ENCODE measurements at regions not wholly inside any gene's neighbourhood (a gene's known extent, or its start where the extent isn't known, plus 50 kb on each side); places are given as distances from the start of the nearest gene placed in this dataset.

DNA sequence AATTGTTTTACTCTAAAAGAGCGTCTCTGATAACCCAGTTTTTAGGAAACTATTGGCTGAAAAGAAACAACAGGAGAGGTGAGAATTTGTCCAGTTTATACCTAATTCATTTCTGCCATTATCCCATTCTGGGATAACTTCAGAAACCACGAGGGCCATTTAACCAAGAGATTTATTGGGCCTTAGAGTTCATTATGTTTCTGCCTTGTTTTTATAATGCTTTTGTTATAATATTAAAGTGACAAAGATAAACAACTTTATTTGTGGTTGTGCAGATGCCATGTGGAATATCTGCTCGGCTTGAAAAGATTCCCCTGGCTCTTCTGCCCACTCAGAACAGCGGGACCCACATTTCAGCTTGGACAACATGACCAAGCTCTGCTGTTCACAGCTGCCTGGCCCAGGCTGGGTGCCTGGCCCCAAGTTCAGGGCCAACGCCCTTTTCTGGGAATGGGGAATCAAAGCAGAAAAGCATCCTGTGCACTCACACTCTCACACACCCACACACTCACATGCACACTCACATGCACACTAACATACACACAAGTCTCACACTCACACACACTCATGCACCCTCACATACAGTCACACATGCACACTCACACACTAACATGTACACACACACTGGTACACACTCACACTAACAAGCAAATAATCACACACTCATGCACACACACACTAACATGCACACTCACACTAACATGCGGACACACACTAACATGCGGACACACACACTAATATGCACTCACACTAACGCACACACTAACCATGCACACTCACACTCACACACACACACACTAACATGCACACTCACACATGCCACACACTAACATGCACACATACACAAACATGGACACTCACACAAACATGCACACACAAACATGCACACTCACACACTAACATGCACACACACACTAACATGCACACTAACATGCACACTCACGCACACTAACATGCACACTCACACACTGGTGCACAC, 86.7 kb upstream of the NEDD9 start:
- Histone ChIP-seq H3K27ac (peak overlapping the region in 4 of 5 donors; percentile 44 to 71 (median 57)), H3K9me3 (no peaks in the 10 kb centered on the region), H3K27me3 (no peaks in the 10 kb centered on the region), H3K36me3 (no peaks in the 10 kb centered on the region), H3K4me3 (no peak overlapping the region), H3K4me1 (peaks cover 4 to 37% (median 7%) of the 10 kb centered on the region in 4 donors)
- WGBS, 5 donors, result 69 to 88% (median 76%) methylated on average over 9 of the region's 9 CpGs
- peak in 1 of 2 donors; percentile 34 for DNase-seq
- TF ChIP-seq POLR2AphosphoS5 (IDR thresholded peaks at IDR 0.05) (no peak), EP300 (IDR thresholded peaks at IDR 0.05) (no peak), POLR2A (IDR thresholded peaks at IDR 0.05) (no peak)
- TF ChIP-seq, protein P1, sequence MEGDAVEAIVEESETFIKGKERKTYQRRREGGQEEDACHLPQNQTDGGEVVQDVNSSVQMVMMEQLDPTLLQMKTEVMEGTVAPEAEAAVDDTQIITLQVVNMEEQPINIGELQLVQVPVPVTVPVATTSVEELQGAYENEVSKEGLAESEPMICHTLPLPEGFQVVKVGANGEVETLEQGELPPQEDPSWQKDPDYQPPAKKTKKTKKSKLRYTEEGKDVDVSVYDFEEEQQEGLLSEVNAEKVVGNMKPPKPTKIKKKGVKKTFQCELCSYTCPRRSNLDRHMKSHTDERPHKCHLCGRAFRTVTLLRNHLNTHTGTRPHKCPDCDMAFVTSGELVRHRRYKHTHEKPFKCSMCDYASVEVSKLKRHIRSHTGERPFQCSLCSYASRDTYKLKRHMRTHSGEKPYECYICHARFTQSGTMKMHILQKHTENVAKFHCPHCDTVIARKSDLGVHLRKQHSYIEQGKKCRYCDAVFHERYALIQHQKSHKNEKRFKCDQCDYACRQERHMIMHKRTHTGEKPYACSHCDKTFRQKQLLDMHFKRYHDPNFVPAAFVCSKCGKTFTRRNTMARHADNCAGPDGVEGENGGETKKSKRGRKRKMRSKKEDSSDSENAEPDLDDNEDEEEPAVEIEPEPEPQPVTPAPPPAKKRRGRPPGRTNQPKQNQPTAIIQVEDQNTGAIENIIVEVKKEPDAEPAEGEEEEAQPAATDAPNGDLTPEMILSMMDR (IDR thresholded peaks at IDR 0.05), result no peak
- intact Hi-C loops (cut with DNase I; ENCODE audit: low total_unique reads), result no loop called here

DNA sequence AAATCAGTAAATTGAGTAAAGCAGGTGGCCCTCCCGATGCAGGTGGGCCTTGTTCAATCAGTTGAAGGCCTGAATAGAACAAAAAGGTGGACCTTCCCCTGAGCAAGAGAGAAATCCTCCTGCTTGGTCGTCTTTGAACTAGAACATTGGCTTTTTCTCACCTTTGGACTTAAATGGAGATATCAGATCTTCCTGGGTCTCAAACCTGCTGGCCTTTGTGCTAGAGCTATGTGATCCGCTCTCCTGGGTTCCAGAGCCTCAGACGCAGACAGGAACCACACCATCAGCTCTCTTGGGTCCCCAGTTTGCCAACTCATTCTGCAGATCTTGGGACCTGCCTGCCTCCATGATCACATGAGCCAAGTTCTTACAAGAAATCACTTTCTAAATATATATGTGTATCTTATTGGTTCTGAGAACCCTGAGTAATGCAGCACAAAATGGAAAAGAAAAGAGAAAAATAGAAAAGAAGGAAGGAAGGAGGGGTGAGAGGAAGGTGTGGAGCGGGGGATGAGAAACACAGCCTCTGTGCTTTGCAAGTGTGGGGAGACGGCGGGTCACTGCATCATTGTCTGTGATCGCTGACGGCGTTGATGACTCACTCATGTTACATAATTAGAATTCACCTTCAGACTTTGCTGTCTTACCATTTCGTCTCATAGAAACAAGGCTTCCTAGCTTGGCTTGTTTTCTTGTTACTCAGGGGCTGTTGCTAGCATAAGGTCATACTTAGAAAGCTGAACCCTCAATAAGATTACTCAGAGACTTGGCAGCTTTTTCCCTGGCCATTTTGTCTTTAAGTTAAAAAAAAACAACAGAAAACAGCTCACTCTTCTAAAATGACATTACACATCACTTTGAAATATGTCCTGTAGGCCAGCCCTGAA, 85.7 kb upstream of the NEDD9 start:
- TF ChIP-seq POLR2A (IDR thresholded peaks at IDR 0.05), result no peak
- TF ChIP-seq, protein P1 (IDR thresholded peaks at IDR 0.05), result no peak
- peak in 2 of 3 donors; percentile 61 to 68 for TF ChIP-seq POLR2AphosphoS5 (IDR thresholded peaks at IDR 0.05)
- peak overlapping the region; percentile 7 to 71 (median 49) for H3K27ac ChIP-seq
- intact Hi-C loops (cut with DNase I; ENCODE audit: low total_unique reads), result no loop called here

DNA sequence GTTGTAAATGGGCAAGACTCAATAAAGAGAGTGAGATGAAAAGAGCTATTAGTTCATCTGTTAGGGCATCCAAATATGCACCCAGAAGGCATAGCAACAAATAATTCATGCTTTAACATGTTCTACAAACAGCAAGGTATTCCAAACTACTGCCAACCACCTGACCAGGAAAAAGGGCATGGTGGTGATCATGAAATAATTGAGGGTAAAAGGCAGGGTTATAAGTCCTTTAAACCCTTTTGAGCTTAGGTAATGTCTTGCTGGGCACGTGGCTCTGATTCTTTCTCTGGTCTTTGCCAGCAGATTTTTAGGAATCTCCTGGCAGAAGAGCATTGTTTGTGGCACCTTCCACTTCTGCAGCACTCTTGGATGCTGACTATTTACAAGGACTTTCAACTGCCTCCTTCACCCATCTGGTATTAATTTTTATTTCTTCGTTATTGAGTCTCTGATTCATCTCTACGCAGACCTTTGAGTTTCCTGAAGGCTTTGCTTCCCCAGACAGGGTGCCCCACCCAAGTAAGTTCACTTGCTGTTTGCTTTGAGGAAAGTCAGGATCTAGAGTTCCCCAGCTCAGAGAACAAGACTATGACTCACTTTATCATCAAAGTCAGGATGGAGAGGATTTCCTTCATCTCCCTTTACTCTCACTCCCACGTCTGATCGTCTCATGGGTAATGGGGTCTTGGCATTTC, 83.4 kb upstream of the NEDD9 start:
- no peak overlapping the region for H3K27ac ChIP-seq
- intact Hi-C loops (cut with DNase I; ENCODE audit: low total_unique reads), result no loop called here
- TF ChIP-seq EP300 (IDR thresholded peaks at IDR 0.05) (no peak), POLR2AphosphoS5 (IDR thresholded peaks at IDR 0.05) (no peak), POLR2A (IDR thresholded peaks at IDR 0.05) (no peak)
- TF ChIP-seq, protein P1 (IDR thresholded peaks at IDR 0.05), result no peak
- H3K27me3 ChIP-seq, result no peaks in the 10 kb centered on the region
- no peak overlapping the region for H3K4me3 ChIP-seq
- DNase-seq, result peak in 1 of 2 donors; percentile 56
- H3K4me1 ChIP-seq, result peaks cover 4 to 19% (median 7%) of the 10 kb centered on the region in 4 donors
- no peaks in the 10 kb centered on the region for H3K9me3 ChIP-seq
- WGBS, 5 donors, result 44 to 73% (median 57%) methylated on average over 5 of the region's 5 CpGs
- no peaks in the 10 kb centered on the region for H3K36me3 ChIP-seq

More for the DNA sequence above, 85.7 kb upstream of the NEDD9 start:
- Histone ChIP-seq H3K27me3 (no peaks in the 10 kb centered on the region), H3K36me3 (no peaks in the 10 kb centered on the region), H3K4me1 (peaks cover 4 to 32% (median 7%) of the 10 kb centered on the region in 4 donors), H3K4me3 (no peak overlapping the region), H3K9me3 (no peaks in the 10 kb centered on the region)
- DNase-seq, result peak; percentile 64 to 93
- 43 to 70% (median 60%) methylated on average over 11 of the region's 11 CpGs for WGBS, 5 donors

DNA sequence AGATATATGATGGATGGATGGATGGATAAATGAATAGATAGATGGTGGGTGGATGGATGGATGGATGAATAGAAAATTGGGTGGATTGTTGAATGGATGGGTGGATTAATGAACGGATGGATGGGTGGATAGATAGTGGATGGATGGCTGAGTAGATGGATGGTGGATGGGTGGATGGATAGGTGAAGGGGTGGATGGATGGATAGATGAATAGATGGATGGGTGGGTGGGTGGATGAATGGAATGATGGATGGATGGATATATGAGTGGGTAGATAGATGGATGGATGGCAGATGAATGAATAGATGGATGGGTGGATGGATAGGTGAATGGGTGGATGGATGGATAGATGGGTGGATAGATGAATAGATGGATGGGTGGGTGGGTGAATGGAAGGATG, 80.7 kb upstream of the NEDD9 start:
- H3K4me1 ChIP-seq, result peaks cover 3 to 7% (median 4%) of the 10 kb centered on the region in 4 donors
- TF ChIP-seq EP300 (IDR thresholded peaks at IDR 0.05) (no peak), POLR2AphosphoS5 (IDR thresholded peaks at IDR 0.05) (no peak)
- TF ChIP-seq, protein P1 (IDR thresholded peaks at IDR 0.05), result no peak
- H3K27ac ChIP-seq, result no peak overlapping the region
- H3K36me3 ChIP-seq, result no peaks in the 10 kb centered on the region
- intact Hi-C loops (cut with DNase I; ENCODE audit: low total_unique reads), result no loop called here
- H3K27me3 ChIP-seq, result no peaks in the 10 kb centered on the region
- DNase-seq, result no peak
- 92 to 100% (median 95%) methylated on average over 1 of the region's 1 CpG for WGBS, 5 donors
- no peaks in the 10 kb centered on the region for H3K9me3 ChIP-seq
- no peak overlapping the region for H3K4me3 ChIP-seq

Data from stomach (tissue), 8 donors.